SK-N-SH treated with all-trans-retinoic acid at 6 μM for 48 hours (cell line): ENCODE measurements at regions not wholly inside any gene's neighbourhood (a gene's known extent, or its start where the extent isn't known, plus 50 kb on each side); places are given as distances from the start of the nearest gene placed in this dataset.

Source experiments
- ARNTL ChIP-seq: fragments of 450-650 bp; formaldehyde crosslinking; IDR thresholded peaks from 2 replicates; pipeline ENCODE4 v1.5.0; 2020; ENCODE audit warnings: low read depth, mild to moderate bottlenecking, moderate library complexity, borderline replicate concordance
- BACH2 ChIP-seq: fragments of 250-450 bp; sonication (Bioruptor Pico); IDR thresholded peaks from 2 replicates; pipeline ENCODE4 v1.9.0; 2021; ENCODE audit warnings: mild to moderate bottlenecking, borderline replicate concordance
- ESRRG ChIP-seq: fragments of 250-450 bp; sonication (Bioruptor Pico); IDR thresholded peaks from 2 replicates; pipeline ENCODE4 v1.6.1; 2021; ENCODE audit warnings: mild to moderate bottlenecking
- ISL1 ChIP-seq: fragments of 250-450 bp; sonication (Bioruptor Pico); IDR thresholded peaks from 2 replicates; pipeline ENCODE4 v2.1.2; 2022; ENCODE audit warnings: mild to moderate bottlenecking, moderate library complexity
- OSR1 ChIP-seq: fragments of 250-450 bp; sonication (Bioruptor Pico); IDR thresholded peaks from 2 replicates; pipeline ENCODE4 v1.8.0; 2022; ENCODE audit warnings: moderate library complexity, mild to moderate bottlenecking, inconsistent platforms
- PPARA ChIP-seq: fragments of 250-450 bp; sonication (Bioruptor Pico); IDR thresholded peaks from 2 replicates; pipeline ENCODE4 v1.5.0; 2020; ENCODE audit warnings: mild to moderate bottlenecking, borderline replicate concordance
- RARB ChIP-seq: fragments of 250-450 bp; sonication (Bioruptor Pico); IDR thresholded peaks from 2 replicates; pipeline ENCODE4 v1.8.0; 2021; ENCODE audit warnings: mild to moderate bottlenecking, moderate library complexity
- ZC3H10 ChIP-seq: fragments of 250-450 bp; sonication (Bioruptor Pico); IDR thresholded peaks from 2 replicates; pipeline ENCODE4 v1.5.1; 2021; ENCODE audit warnings: mild to moderate bottlenecking, moderate library complexity
- ZFP3 ChIP-seq: fragments of 250-450 bp; sonication (Bioruptor Pico); IDR thresholded peaks from 2 replicates; pipeline ENCODE4 v1.5.0; 2020; ENCODE audit warnings: mild to moderate bottlenecking, moderate library complexity
- ZNF8 ChIP-seq: fragments of 450-650 bp; formaldehyde crosslinking; IDR thresholded peaks from 2 replicates; pipeline ENCODE4 v1.5.0; 2020; ENCODE audit warnings: mild to moderate bottlenecking, moderate library complexity
- TF ChIP-seq, protein P1 (sequence below): fragments of 250-450 bp; sonication (Bioruptor Pico); IDR thresholded peaks from 2 replicates; pipeline ENCODE4 v1.5.1; 2021; ENCODE audit warnings: mild to moderate bottlenecking, moderate library complexity
- TF ChIP-seq, protein P2 (sequence below): fragments of 250-450 bp; sonication (Bioruptor Pico); IDR thresholded peaks from 2 replicates; pipeline ENCODE4 v1.8.0; 2020; ENCODE audit warnings: mild to moderate bottlenecking, moderate library complexity, borderline replicate concordance
- TF ChIP-seq, protein P3 (sequence below): fragments of 250-450 bp; sonication (Bioruptor Pico); IDR thresholded peaks from 2 replicates; pipeline ENCODE4 v1.5.1; 2020; ENCODE audit warnings: low read depth, mild to moderate bottlenecking, moderate library complexity

DNA sequence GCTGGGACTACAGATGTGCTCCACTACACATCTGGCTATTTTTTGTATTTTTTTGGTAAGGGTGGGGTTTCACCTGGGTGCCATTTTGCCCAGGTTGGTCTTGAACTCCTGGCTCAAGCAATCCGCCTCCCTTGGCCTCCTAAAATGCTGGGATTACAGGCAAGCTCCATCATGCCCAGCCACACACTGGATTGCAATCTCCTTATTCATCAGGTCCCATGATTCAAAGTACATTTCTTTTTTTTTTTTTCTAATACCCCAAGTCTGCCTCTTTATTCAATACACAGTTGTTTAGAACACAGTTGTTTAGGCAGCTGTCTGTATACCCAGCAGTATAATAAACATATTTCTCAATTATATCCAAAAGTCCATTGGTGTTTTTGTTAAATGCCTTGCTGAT lies 130.3 kb upstream of the ARSJ start:
- TF ChIP-seq RARB (CRISPR knock-in tag) (no peak), ARNTL (no peak), PPARA (CRISPR knock-in tag) (no peak), OSR1 (CRISPR knock-in tag) (no peak), ZNF8 (CRISPR knock-in tag) (no peak), ZC3H10 (CRISPR knock-in tag) (no peak), ISL1 (CRISPR knock-in tag) (no peak), ZFP3 (no peak), ESRRG (no peak), BACH2 (CRISPR knock-in tag) (no peak)
- TF ChIP-seq, protein P1, sequence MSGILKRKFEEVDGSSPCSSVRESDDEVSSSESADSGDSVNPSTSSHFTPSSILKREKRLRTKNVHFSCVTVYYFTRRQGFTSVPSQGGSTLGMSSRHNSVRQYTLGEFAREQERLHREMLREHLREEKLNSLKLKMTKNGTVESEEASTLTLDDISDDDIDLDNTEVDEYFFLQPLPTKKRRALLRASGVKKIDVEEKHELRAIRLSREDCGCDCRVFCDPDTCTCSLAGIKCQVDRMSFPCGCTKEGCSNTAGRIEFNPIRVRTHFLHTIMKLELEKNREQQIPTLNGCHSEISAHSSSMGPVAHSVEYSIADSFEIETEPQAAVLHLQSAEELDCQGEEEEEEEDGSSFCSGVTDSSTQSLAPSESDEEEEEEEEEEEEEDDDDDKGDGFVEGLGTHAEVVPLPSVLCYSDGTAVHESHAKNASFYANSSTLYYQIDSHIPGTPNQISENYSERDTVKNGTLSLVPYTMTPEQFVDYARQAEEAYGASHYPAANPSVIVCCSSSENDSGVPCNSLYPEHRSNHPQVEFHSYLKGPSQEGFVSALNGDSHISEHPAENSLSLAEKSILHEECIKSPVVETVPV = no peak
- TF ChIP-seq, protein P2, sequence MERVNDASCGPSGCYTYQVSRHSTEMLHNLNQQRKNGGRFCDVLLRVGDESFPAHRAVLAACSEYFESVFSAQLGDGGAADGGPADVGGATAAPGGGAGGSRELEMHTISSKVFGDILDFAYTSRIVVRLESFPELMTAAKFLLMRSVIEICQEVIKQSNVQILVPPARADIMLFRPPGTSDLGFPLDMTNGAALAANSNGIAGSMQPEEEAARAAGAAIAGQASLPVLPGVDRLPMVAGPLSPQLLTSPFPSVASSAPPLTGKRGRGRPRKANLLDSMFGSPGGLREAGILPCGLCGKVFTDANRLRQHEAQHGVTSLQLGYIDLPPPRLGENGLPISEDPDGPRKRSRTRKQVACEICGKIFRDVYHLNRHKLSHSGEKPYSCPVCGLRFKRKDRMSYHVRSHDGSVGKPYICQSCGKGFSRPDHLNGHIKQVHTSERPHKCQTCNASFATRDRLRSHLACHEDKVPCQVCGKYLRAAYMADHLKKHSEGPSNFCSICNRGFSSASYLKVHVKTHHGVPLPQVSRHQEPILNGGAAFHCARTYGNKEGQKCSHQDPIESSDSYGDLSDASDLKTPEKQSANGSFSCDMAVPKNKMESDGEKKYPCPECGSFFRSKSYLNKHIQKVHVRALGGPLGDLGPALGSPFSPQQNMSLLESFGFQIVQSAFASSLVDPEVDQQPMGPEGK (CRISPR knock-in tag) = no peak
- TF ChIP-seq, protein P3, sequence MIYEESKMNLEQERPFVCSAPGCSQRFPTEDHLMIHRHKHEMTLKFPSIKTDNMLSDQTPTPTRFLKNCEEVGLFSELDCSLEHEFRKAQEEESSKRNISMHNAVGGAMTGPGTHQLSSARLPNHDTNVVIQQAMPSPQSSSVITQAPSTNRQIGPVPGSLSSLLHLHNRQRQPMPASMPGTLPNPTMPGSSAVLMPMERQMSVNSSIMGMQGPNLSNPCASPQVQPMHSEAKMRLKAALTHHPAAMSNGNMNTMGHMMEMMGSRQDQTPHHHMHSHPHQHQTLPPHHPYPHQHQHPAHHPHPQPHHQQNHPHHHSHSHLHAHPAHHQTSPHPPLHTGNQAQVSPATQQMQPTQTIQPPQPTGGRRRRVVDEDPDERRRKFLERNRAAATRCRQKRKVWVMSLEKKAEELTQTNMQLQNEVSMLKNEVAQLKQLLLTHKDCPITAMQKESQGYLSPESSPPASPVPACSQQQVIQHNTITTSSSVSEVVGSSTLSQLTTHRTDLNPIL (CRISPR knock-in tag) = no peak
